CD14-positive monocyte (primary cell): ENCODE measurements at regions not wholly inside any gene's neighbourhood (a gene's known extent, or its start where the extent isn't known, plus 50 kb on each side); places are given as distances from the start of the nearest gene placed in this dataset.
A peak's percentile ranks its signal among the peaks of the same experiment; 100 is the strongest.

Experiments used
- DNase-seq, 3 donors: peaks; one replicate each; pipeline ENCODE4 v3.0.0-alpha.2; 2011 to 2022
- H2AFZ ChIP-seq: 2 replicates; pipeline ENCODE4 v1.6.0; 2012; ENCODE audit warnings: mild to moderate bottlenecking, low read depth, low read length, inconsistent platforms; ENCODE audit not compliant: insufficient read depth, poor library complexity, severe bottlenecking
- H3K27ac ChIP-seq, 2 donors: 1 replicate in 1 of 2; 2 replicates in 1 of 2; pipeline ENCODE4 v1.5.1; 2012 to 2013; ENCODE audit warnings: low read length in 2 of 2, control low read depth in 1 of 2, inconsistent platforms in 1 of 2, low read depth in 1 of 2, mild to moderate bottlenecking in 1 of 2
- H3K27me3 ChIP-seq, 2 donors: one replicate each; pipeline versions ENCODE4 v1.6.0 to v1.6.1; 2011 to 2013; ENCODE audit warnings: low read length in 2 of 2; ENCODE audit not compliant: control insufficient read depth in 2 of 2, insufficient read depth in 2 of 2
- H3K36me3 ChIP-seq, 2 donors: replicated peaks in 1 of 2; 1 replicate in 1 of 2; 2 replicates in 1 of 2; pipeline versions ENCODE4 v1.5.1 to v1.6.1; 2012 to 2013; ENCODE audit warnings: low read length in 2 of 2, control low read depth in 1 of 2, inconsistent platforms in 1 of 2, mild to moderate bottlenecking in 1 of 2; ENCODE audit not compliant: insufficient read depth in 2 of 2, control insufficient read depth in 1 of 2
- H3K4me1 ChIP-seq, 2 donors: 1 replicate in 1 of 2; 2 replicates in 1 of 2; pipeline versions ENCODE4 v1.5.1 to v1.6.1; 2012 to 2013; ENCODE audit warnings: low read length in 2 of 2, control low read depth in 1 of 2, inconsistent platforms in 1 of 2, mild to moderate bottlenecking in 1 of 2, moderate library complexity in 1 of 2; ENCODE audit not compliant: insufficient read depth in 2 of 2, control insufficient read depth in 1 of 2
- H3K4me2 ChIP-seq: replicated peaks from 2 replicates; pipeline ENCODE3; 2012; ENCODE audit warnings: low read length, moderate library complexity, mild to moderate bottlenecking; ENCODE audit not compliant: poor library complexity, severe bottlenecking; ENCODE audit errors: extremely low read depth
- H3K4me3 ChIP-seq, 3 experiments: fragments of 200-600 bp in 1 of 3; sonication (generic) in 1 of 3; replicated peaks in 1 of 3; 1 replicate in 2 of 3; 2 replicates in 1 of 3; pipeline ENCODE4 v1.5.1; 2011 to 2013; ENCODE audit warnings: low read length in 3 of 3, mild to moderate bottlenecking in 3 of 3, control low read depth in 2 of 3, low read depth in 2 of 3, inconsistent platforms in 1 of 3, moderate library complexity in 1 of 3
- H3K79me2 ChIP-seq: 2 replicates; pipeline ENCODE4 v1.6.0; 2012; ENCODE audit warnings: mild to moderate bottlenecking, control low read depth, inconsistent platforms, low read length, moderate library complexity; ENCODE audit not compliant: insufficient read depth
- H3K9ac ChIP-seq: 2 replicates; pipeline ENCODE4 v1.6.0; 2017; ENCODE audit warnings: low read length, mild to moderate bottlenecking; ENCODE audit not compliant: insufficient read depth, poor library complexity, severe bottlenecking
- H3K9me3 ChIP-seq, 2 donors: replicated peaks in 1 of 2; 1 replicate in 1 of 2; 2 replicates in 1 of 2; pipeline versions ENCODE4 v1.5.1 to v1.6.1; 2012 to 2013; ENCODE audit warnings: low read length in 2 of 2, control low read depth in 1 of 2; ENCODE audit not compliant: control insufficient read depth in 1 of 2, insufficient read depth in 1 of 2
- H4K20me1 ChIP-seq: 2 replicates; pipeline ENCODE4 v1.6.0; 2012; ENCODE audit warnings: mild to moderate bottlenecking, low read length, control low read depth, moderate library complexity; ENCODE audit not compliant: insufficient read depth
- H3K27ac Mint-ChIP-seq, 7 donors: one replicate each; pipeline ENCODE4 v1.8.0; 2020; ENCODE audit warnings: mild to moderate bottlenecking in 7 of 7, mixed read lengths in 7 of 7, moderate library complexity in 6 of 7, inconsistent platforms in 2 of 7
- H3K27me3 Mint-ChIP-seq, 3 donors: one replicate each; pipeline ENCODE4 v1.8.0; 2021 to 2022; ENCODE audit warnings: low read depth in 3 of 3, mild to moderate bottlenecking in 3 of 3, mixed read lengths in 3 of 3, moderate library complexity in 3 of 3, inconsistent platforms in 1 of 3
- H3K36me3 Mint-ChIP-seq, 2 donors: one replicate each; pipeline ENCODE4 v1.8.0; 2020; ENCODE audit warnings: mixed read lengths in 2 of 2, inconsistent platforms in 1 of 2, mild to moderate bottlenecking in 1 of 2
- H3K4me1 Mint-ChIP-seq: one replicate; pipeline ENCODE4 v1.8.0; 2020; ENCODE audit warnings: mild to moderate bottlenecking, mixed read lengths
- H3K4me3 Mint-ChIP-seq, 2 donors: one replicate each; pipeline ENCODE4 v1.8.0; 2020; ENCODE audit warnings: mild to moderate bottlenecking in 2 of 2, mixed read lengths in 2 of 2, moderate library complexity in 1 of 2
- H3K9me3 Mint-ChIP-seq, 7 donors: one replicate each; pipeline ENCODE4 v1.8.0; 2020 to 2022; ENCODE audit warnings: mixed read lengths in 7 of 7, mild to moderate bottlenecking in 6 of 7, moderate library complexity in 6 of 7, inconsistent platforms in 2 of 7
- CTCF ChIP-seq: fragments of 200-600 bp; IDR thresholded peaks from one replicate; pipeline ENCODE4 v1.8.0; 2022; ENCODE audit warnings: antibody characterized with exemption, mild to moderate bottlenecking
- WGBS: methylation state at CpG from one replicate; pipeline ENCODE4 v1.1.5; 2013; ENCODE audit warnings: missing lambda C conversion rate; ENCODE audit not compliant: insufficient coverage; 5-methylcytosine and 5-hydroxymethylcytosine counted together
- intact Hi-C, 2 donors: fragments of 100-400 bp; cut with micrococcal nuclease; formaldehyde crosslinking; loops; one replicate each; pipeline versions ENCODE4 v1.15.0 to v1.15.1; 2023

- H3K4me2 ChIP-seq, result no peak overlapping the region
- no peaks in the 10 kb centered on the region for H4K20me1 ChIP-seq
- no peaks in the 10 kb centered on the region for H3K9me3 ChIP-seq
- H2AFZ ChIP-seq, result no peak overlapping the region
- no peak for TF ChIP-seq CTCF
- no peak overlapping the region for H3K9ac ChIP-seq
- H3K4me1 ChIP-seq, result no peaks in the 10 kb centered on the region
- no peak overlapping the region for H3K27ac ChIP-seq
- DNase-seq, result no peak
- no peaks in the 10 kb centered on the region for H3K36me3 ChIP-seq
- Mint-ChIP-seq H3K27ac (no peak overlapping the region), H3K27me3 (no peaks in the 10 kb centered on the region), H3K4me1 (peaks cover 2% of the 10 kb centered on the region), H3K9me3 (peaks cover 0 to 5% (median 0%) of the 10 kb centered on the region in 7 donors), H3K36me3 (no peaks in the 10 kb centered on the region), H3K4me3 (no peak overlapping the region)
- no peaks in the 10 kb centered on the region for H3K27me3 ChIP-seq
- no peak overlapping the region for H3K4me3 ChIP-seq
- intact Hi-C loops, result no loop called here
- no peaks in the 10 kb centered on the region for H3K79me2 ChIP-seq
Observed at GRCh38 chr6:140107216-140107615, 732.8 kb upstream of the CITED2 start.

- peak; percentile 34 for TF ChIP-seq CTCF
- no peaks in the 10 kb centered on the region for H3K79me2 ChIP-seq
- peaks cover 0 to 5% (median 0%) of the 10 kb centered on the region in 7 donors for H3K9me3 Mint-ChIP-seq
- H3K4me3 Mint-ChIP-seq, result no peak overlapping the region
- H3K4me2 ChIP-seq, result no peak overlapping the region
- no peaks in the 10 kb centered on the region for H3K9me3 ChIP-seq
- no peaks in the 10 kb centered on the region for H3K27me3 Mint-ChIP-seq
- no peak for DNase-seq
- H3K4me1 Mint-ChIP-seq, result peaks cover 2% of the 10 kb centered on the region
- no peaks in the 10 kb centered on the region for H3K36me3 Mint-ChIP-seq
- H3K4me1 ChIP-seq, result no peaks in the 10 kb centered on the region
- H3K36me3 ChIP-seq, result no peaks in the 10 kb centered on the region
- H3K9ac ChIP-seq, result no peak overlapping the region
- intact Hi-C loops, result no loop called here
- no peaks in the 10 kb centered on the region for H3K27me3 ChIP-seq
- WGBS, result no CpG with 5 or more reads among the region's 6 CpGs
- H2AFZ ChIP-seq, result peak overlapping the region; percentile 57
- no peak overlapping the region for H3K27ac ChIP-seq
- H3K27ac Mint-ChIP-seq, result no peak overlapping the region
- no peaks in the 10 kb centered on the region for H4K20me1 ChIP-seq
- H3K4me3 ChIP-seq, result no peak overlapping the region
Observed at GRCh38 chr6:140105857-140106256, 731.4 kb upstream of the CITED2 start.
